Stimulated activated CD4-positive, alpha-beta T cell treated with anti-CD3 and anti-CD28 coated beads, TNF-alpha, amount 100 ng/mL, for 4 hours (primary cell): ENCODE measurements at regions not wholly inside any gene's neighbourhood (a gene's known extent, or its start where the extent isn't known, plus 50 kb on each side); places are given as distances from the start of the nearest gene placed in this dataset.
"Not testable (repeated sequence)": the region's sequence is repeated elsewhere in the genome, so short reads cannot be mapped to it uniquely, and the experiment has no call there.

Source experiments
- DNase-seq, 3 experiments: peaks; one replicate each; pipeline ENCODE4 v3.0.0-alpha.2; 2020; ENCODE audit warnings: low read depth in 3 of 3

DNA sequence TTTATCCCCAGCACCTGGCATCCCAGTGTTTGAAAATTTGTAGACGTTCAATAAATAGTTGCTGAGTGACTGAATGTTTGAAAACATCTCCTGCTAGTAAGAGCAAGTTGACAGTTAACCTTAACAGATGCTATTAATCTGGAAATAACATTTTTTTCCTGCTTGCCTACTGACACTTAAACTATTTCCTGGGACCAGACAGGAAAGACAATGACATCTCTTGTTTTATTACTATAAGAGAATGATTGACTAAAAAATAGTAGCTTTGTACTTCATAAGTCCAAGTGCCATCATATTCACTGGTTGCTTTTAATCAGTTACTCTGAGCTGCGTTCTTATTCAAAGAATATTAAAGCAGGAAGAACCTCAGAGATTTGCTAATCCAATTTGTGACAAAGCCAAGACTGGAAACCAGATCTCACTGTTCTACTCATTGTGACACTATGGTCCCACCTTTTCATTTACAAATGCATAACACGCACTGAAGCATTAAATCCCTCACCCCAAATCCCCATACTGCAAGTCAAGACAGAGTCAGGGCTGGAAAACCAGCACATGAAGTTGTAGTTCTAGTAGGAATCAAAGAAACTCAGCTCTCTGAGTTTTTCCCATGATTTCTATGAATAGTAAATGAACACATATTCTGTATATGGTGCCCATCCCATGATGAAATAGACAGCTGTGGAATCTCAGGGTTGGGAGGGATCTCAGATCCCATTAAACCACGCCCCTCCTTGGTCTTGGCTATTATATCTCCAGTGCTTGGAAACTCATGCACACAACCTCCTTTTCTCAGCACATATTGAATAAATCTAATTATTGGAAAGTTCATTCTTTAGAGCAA is 212.7 kb upstream of the P2RY1 start:
- DNase-seq = no peak

DNA sequence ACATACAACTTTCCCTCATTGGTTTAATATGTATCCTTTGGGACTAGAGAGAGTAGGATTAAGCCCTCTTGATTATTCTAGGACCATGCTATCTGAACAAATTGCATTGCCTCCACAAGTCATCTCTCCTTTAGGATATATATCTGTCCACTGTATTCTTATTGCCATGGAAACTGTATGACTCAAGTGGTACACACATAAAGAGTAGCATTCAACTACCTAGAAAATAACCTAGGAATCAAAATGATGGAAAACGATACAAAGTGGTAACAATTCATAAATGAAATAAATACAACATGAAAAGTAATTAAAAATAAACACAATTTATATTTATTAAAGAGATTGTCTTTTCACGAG is 212.1 kb upstream of the P2RY1 start:
- no peak for DNase-seq

DNA sequence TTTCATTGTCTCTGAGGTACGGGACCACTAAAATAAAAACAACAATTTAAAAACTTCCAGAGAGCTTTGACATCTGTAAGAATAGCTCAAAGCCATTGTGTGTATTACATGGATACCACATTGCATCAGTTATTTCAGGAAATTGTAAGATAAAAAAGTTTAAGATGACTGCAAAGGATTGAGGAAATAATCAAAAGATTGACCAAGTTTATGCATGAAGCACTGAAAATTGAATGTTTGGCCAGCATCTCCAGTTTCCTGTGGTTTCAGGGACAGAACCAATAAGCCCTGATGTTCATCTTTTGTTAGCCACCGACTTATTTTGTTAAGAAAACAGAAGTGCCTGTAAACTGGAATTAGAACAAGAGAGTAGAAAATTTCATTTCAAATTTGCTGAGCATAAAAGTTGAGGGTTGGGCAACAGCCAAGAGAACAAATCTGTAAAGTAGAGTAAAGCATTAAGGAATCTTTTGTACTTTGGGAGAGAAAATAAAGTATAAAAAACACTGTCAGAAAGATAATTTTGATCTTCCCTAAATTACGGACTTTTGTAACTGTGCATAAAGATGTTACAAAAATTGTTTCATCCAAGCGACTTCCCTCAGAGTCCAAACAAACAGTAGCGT is 211.5 kb upstream of the P2RY1 start:
- no peak for DNase-seq

DNA sequence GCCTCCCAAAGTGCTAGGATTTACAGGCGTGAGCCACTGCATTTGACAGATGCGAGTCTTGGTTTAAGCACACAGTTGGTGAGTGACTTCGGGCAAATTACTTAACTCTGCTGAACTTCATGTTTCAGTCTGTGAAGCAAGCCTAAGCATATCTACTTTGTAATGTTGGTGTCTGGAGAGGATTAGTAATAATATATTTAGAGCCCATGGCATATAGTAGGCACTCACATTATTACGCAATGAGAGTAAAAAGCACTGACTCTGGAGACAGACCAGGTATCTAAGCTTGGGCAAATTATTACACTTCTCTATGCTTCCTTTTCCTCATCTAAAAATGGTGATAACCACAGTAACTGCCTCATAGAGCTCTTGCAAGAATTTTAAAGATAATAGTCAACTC is 208.7 kb upstream of the P2RY1 start:
- DNase-seq = no peak

DNA sequence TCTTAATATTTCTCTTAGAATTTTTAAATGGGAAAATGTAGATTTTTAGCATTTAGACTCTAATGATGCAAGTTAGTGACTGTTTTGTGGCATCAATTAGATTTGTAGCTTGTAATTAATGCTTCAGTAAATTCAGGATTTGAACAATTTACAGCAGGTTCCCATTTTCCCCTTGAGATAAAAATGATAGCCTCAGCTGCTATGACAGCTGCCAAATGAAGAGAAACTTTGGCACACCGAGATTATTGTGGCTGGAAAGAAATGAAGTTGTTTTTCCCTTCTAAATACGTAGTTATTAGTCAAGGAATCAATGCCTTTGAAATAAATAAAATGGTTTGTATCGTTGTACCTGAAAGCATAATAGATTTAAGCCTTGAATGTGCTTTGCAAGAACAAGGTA is 206.4 kb upstream of the P2RY1 start:
- DNase-seq = no peak

DNA sequence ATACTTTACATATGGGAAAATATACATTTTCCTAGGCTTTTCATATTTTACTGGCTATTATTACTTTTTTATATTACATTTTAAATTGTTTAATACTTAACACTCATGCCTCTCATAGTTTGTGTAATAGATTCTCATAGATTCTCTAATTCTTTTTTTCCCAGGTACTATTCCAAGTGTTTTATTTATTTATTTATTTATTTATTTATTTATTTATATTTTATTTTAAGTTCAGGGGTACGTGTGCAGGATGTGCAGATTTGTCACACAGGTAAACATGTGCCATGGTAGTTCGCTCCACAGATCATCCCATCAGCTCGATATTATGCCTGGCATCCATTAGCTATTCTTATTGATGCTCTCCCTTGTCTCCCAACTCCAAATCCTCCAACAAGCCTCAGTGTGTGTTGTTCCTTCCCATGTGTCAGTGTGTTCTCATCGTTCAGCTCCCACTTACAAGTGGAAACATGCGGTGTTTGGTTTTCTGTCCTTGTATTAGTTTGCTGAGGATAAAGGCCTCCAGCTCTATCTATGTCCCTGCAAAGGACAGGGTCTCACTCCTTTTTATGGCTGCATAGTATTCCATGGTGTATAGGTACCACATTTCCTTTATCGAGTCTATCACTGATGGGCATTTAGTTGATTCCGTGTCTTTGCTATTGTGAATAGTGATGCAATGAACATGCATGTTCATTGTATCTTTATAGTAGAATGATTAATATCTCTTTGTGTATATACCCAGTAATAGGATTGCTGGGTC is 205.4 kb upstream of the P2RY1 start:
- DNase-seq = no peak

DNA sequence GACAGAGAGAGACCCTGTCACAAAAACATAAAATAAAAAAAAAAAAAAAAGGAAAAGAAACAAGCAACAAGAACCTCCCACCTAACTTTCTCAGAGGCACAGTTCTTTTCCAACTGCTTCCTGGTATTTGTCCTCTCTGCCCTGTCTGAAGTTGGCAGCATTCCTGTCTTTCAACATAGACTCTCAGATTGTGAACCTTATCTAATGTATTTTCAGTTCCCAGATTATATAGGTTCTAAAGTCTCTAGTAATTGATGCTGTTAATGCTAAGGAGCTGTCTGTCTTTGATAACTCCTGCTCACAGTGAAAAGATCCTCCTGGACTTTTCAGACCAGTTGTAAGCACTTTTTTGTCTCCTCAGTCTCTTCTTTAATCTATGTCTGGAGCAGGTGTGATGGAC is 199.5 kb upstream of the P2RY1 start:
- DNase-seq = no peak

DNA sequence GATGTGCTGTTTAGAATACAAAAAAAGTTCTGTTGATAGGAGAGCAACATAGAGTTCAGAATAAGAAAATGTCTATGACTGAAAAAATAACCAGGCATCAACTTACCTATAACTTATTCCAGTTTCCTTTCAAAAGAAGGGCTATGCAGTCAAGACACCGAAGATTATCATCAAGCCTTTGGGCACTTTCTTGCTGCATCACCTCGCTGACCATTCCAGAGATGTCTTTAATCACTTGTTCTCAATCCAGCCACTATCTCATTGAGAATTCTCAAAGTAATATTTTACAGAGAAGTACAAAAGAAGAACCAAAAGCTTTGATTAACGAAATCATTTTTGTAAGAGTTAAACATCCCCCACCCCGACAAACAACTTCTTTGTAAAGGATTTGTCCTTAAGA is 198.3 kb upstream of the P2RY1 start:
- no peak for DNase-seq

DNA sequence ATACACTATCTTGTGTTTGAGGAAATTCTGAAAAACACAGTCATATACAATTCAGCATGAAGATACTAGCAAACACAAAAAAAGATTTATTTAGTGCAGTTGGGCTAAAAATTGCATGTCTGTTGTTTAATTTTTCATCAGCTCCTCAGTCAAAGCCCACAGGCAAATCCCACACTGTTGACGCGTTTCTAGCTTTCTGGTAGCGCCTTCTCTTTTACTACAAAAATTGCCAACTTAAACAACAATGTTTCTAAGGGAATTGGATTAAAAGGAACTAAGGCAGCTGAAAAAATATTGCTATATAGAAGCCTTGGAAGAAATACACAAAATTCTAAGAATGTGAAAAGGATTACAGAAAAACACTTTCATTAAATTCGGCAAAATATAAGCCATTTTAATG is 196.7 kb upstream of the P2RY1 start:
- DNase-seq = no peak

DNA sequence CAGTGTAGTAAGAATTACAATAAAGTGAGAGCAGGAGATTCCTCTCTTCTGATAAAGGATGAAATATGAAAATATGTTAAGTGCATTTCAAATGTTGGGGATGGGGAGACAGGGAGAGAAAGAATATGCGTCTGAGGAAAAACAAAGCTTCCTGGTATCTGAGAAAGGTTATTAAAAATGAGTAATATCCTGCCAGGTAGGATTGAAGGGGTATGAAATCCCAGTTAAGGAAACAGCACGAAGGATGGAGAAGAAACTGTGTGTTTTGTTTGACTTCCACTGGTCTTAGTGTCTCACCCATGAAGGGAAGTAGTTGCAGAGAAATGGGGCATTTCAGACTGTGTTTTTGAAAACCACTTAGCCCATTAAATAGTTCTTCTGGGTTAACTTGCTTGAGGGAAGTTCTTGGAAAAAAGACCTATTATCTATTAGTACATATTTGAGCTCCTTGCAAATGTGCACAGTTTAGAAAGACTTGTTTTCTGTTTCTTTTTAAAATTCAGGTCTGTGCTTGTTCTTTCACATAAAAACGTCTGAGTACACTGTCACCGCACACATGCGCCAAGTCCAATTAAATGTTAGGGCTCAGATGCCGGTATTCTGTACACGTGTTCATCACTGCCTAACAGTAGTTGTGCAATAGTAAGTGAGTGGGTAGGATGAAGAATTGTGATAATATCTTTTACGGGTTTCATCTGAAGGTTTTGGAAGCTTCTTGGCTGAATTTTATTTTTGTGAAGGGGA is 196.1 kb upstream of the P2RY1 start:
- DNase-seq = no peak

DNA sequence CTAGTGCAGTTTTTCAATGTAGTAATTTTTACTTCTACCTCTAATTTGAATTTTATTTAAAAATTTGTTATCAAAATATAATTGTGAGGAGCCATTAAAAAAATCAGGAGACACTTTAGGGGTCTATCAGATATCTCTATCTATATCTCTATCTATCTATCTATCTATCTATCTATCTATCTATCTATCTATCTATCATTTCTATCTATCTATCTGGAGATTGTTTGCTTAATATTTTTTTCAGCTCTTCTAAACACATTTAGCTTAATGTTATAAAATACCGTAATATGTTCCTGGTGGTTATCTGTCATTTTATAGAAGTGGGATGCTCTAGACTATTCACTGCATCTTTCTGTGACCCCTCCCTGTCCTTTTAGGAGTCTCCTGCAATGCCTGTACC is 193.7 kb upstream of the P2RY1 start:
- no peak for DNase-seq

DNA sequence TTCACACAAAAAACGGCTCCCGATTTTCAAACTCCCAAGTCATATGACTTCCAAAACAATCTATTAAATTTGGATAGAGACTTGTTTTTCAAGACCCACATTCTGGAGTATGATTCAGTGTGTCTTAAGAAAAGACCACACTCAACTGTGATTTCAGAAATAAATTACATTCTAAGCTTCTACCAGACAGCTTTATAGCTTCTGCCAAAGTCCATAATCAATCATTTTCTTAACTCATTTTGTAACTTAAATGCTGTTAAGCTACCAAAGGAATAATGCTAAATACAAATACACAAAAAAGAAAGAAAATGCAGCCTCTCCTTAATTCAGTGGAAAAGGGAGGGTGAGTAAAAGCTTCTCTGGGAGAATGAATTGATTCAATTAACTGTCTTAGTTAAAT is 192.3 kb upstream of the P2RY1 start:
- no peak for DNase-seq

DNA sequence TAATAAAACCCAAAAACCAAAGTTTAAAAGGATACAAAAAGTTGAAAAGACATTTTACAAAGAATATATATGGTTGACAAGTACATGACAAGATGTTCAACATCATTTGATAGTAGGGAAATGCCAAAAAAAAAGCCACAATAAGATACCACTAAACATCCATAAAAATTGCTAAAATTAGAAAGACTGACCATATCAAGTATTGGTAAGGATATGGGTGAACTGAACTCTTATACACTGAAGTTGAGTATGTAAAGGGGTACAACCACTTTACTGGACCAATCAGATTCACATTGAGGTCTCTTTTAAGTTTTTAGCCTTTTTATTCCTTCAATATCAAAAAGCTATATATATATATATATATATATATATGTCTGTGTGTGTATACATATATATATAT is 190.5 kb upstream of the P2RY1 start:
- DNase-seq = no peak

DNA sequence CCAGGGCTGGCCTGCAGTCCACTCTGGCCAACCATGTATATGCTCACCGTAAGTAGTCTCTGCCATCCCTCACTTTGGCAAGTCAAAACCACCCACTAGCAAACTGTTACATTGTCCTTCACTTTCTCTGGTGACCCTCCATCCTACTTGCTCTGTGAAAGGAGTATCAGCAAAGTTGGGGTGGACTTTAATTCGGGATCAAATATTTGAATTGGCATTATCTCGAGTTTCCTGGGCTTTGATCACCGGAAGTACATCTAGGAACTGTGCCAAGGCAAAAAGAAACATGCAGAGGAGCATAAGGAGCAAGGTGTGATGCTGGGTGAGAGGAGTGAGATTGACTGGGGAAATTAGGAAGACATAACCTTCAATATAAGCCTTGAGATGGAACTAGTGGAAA is 188.9 kb upstream of the P2RY1 start:
- no peak for DNase-seq

DNA sequence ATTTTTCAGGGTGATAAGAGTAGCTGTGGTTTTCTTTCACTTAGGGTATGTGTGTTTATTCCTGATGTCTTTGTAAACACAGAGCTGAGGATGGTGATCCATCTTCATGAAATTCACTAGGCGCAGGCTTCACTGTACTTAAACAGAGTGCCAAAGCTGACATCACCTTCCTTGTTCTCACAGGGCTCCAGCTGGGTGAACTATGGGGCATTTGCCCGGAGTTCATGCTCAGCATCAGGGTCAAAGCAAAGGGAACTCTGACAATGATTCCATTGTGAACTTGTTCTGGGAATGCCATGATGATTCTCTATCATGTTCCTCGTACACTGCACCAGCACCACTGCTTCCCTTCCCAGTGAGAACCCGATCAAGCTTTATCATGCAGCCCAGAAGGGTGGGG is 184.8 kb upstream of the P2RY1 start:
- no peak for DNase-seq

DNA sequence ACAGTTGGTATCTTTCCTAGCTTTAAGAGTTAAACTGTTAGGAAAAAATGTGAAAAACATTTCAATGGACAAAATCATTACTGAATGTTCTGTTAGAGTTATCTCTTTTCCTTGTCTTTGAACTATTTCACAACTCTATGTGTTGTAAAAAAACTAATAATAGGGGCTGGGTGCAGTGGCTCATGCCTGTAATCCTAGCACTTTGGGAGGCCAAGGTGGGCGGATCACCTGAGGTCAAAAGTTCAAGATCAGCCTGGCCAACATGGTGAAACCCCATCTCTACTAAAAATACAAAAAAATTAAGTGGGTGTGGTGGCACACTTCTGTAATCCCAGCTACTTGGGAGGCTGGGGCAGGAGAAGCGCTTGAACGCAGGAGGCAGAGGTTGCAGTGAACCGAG is 184.0 kb upstream of the P2RY1 start:
- DNase-seq = not testable (repeated sequence)

DNA sequence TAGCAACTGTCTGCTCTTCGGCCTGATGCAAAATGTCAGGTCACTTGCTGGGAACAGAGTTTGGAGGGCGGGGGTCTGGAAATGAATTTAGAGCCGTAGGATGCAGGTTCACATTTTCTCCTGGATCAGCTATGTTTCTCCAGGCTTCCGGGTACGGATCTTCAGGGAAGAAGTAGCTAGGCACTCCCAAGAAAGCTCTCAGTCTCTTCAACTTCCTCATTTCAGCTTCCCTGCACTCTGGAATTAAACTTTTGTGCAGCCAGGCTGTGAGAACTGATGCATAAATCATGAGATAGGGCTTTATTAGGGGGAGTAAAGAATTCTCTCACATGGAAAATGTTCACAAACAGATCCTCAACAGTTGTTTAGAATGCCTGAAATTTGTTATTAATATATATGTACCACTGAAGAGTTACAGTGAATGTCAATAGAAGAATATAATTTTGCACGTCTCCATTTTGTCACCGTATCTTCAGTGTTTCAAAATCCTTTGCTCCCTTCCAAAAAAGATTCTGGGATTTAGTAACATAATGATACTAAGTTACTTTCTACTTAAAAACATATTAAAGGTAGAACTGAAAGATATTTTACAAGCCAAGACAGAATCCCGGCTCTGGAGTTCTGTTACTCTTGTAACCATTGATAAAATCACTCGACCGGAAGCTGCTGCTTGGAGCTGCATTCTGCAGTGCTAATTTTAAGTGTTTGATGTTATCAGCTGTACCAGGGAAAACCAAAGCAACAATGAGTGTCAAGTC is 178.5 kb upstream of the P2RY1 start:
- no peak for DNase-seq

DNA sequence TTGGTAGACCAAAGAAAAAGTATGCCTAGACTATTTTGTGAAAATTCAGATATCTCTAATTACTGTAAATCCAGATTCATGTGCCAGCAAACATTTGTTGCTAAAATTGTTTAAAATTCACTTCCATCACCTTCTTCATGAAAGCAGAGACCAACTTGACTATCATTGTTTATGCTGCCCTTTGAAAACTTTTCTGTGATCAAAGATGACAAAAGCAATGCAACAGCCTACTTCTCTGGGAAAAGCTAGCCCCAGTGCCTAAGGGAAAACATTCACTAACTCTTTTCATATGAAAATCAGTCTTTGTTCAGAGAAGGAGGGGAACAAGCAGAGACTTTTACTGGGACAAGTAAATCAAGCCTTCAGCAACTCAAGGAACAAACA is 178.0 kb upstream of the P2RY1 start:
- no peak for DNase-seq

DNA sequence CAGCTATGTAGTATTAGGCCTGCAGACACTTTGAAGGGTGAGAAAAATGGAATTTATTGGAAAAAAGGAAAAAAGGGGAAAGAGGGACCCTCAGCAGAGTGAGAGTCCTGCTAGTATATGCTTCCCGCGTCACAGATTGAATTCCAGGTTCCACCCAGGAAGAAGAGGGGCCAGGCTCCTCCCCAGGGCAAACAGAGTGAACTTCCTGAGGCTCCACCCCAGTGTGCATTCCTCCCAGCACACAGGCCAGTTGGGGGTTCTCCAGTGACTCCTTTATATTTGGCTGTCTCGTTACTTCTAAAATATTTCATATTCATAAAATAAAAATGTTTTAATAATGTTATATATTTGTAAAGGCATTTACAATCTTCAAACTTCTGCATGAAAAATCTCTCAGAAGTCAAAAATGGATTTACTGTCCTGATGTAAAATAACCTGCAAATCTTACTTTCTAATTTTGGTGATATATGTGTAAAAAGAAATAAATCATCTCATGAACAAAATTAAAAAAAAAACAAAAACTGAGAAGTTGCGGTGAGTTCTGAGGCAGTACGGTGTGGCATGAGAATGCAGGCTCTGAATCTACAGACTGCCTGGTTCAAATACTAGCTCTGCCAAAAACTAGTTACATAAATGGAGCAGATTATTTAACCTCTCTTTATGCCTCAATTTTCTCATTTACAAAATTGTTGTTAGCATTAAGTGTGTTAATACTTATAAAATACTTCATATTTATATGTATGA is 175.8 kb upstream of the P2RY1 start:
- DNase-seq = no peak

DNA sequence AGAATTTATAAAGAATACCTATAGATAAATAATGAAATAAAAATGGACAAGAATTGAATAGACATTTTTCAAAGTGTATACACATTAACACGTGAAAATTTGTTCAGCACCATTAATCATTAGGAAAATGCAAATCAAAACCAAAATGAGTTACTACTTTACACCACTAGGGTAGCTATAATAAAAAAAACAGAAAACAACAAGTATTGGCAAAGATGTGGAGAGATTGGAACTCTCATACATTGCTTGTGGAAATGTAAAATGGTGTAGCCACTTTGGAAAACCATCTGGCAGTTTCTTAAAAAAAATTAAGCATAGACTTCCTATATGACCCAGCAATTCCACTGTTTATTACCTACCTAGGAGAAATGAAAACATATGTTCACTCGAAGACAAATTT is 172.8 kb upstream of the P2RY1 start:
- no peak for DNase-seq

DNA sequence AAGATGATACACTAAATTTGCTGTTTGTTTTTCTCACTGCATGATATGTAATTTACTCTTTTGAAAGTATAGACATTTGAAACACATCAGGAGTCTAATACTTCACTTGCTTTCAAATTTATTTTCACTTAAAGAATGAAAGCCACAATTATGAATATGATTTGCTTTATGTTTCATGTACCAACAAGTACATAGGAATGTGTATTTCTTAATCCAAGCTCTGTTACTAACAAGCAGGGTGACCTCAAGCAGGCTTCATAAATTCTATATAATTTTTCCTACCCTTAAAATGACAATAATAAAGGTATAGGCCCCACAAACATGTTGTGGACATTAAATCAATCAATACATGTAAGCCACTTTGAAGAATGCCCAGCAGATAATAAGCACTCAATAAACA is 170.2 kb upstream of the P2RY1 start:
- DNase-seq = no peak
